HEK293 (cell line): ENCODE measurements at regions not wholly inside any gene's neighbourhood (a gene's known extent, or its start where the extent isn't known, plus 50 kb on each side); places are given as distances from the start of the nearest gene placed in this dataset.

Source experiments
- CTCF ChIA-PET: fragments of 350-600 bp; formaldehyde crosslinking; extraction: SDS; loops from one replicate; lab custom pipeline; 2021; ENCODE audit warnings: antibody characterized with exemption; lab: Yijun Ruan, JAX
- POLR2A ChIA-PET: fragments of 300-600 bp; formaldehyde crosslinking; extraction: SDS; loops from one replicate; lab custom pipeline; 2020; ENCODE audit warnings: antibody characterized with exemption, inconsistent platforms; lab: Yijun Ruan, JAX
- H3K27ac ChIP-seq: fragments of 200-500 bp; sonication (Bioruptor generic); 2 replicates; pipeline ENCODE4 v1.5.1; 2014; ENCODE audit warnings: low read depth, low read length, control low read depth, inconsistent platforms; ENCODE audit errors: extremely low read depth
- H3K36me3 ChIP-seq, 2 experiments: fragments of 200-500 bp in 1 of 2; sonication (Bioruptor generic) in 1 of 2; 1 replicate in 1 of 2; 2 replicates in 1 of 2; pipeline ENCODE4 v1.5.1; 2014 to 2017; ENCODE audit warnings: inconsistent platforms in 2 of 2, low read length in 2 of 2; ENCODE audit not compliant: control insufficient read depth in 2 of 2, insufficient read depth in 1 of 2
- H3K4me1 ChIP-seq: fragments of 200-500 bp; sonication (Bioruptor generic); 2 replicates; pipeline ENCODE4 v1.5.1; 2014; ENCODE audit warnings: mild to moderate bottlenecking, low read length, inconsistent platforms; ENCODE audit not compliant: control insufficient read depth, insufficient read depth
- H3K4me3 ChIP-seq: 2 replicates; pipeline ENCODE4 v1.5.1; 2011; ENCODE audit warnings: low read depth, mild to moderate bottlenecking, control low read depth, low read length, moderate library complexity
- H3K9me3 ChIP-seq: fragments of 200-500 bp; sonication (Bioruptor generic); 2 replicates; pipeline ENCODE4 v1.5.1; 2014; ENCODE audit warnings: low read depth, low read length, inconsistent platforms; ENCODE audit not compliant: control insufficient read depth, insufficient read depth
- HOXA7 ChIP-seq: sonication (generic); formaldehyde crosslinking; IDR thresholded peaks from 2 replicates; pipeline ENCODE4 v1.8.1; 2022; ENCODE audit warnings: missing genetic modification reagents, borderline replicate concordance
- MZF1 ChIP-seq: fragments of 450-650 bp; formaldehyde crosslinking; IDR thresholded peaks from 2 replicates; pipeline ENCODE4 v1.5.1; 2017; ENCODE audit warnings: missing biosample characterization, missing genetic modification characterization, borderline replicate concordance
- OSR2 ChIP-seq: fragments of 450-650 bp; formaldehyde crosslinking; IDR thresholded peaks from 2 replicates; pipeline ENCODE4 v1.5.1; 2016; ENCODE audit warnings: missing biosample characterization, missing genetic modification characterization
- OVOL3 ChIP-seq: fragments of 450-650 bp; formaldehyde crosslinking; IDR thresholded peaks from 2 replicates; pipeline ENCODE4 v1.5.1; 2016; ENCODE audit warnings: missing biosample characterization, missing genetic modification characterization
- SCRT2 ChIP-seq: fragments of 450-650 bp; formaldehyde crosslinking; IDR thresholded peaks from 2 replicates; pipeline ENCODE4 v1.5.1; 2016; ENCODE audit warnings: missing biosample characterization, missing genetic modification characterization
- SP3 ChIP-seq: fragments of 450-650 bp; formaldehyde crosslinking; IDR thresholded peaks from 2 replicates; pipeline ENCODE4 v1.5.1; 2016; ENCODE audit warnings: missing biosample characterization, missing genetic modification characterization
- ZNF112 ChIP-seq: fragments of 450-650 bp; formaldehyde crosslinking; IDR thresholded peaks from 2 replicates; pipeline ENCODE4 v1.5.0; 2017; ENCODE audit warnings: missing biosample characterization, missing genetic modification characterization
- ZNF184 ChIP-seq: fragments of 450-650 bp; IDR thresholded peaks from 2 replicates; pipeline ENCODE4 v1.5.1; 2018; ENCODE audit warnings: missing biosample characterization, mild to moderate bottlenecking, missing genetic modification characterization
- ZNF239 ChIP-seq: fragments of 450-650 bp; formaldehyde crosslinking; IDR thresholded peaks from 2 replicates; pipeline ENCODE4 v1.5.1; 2016; ENCODE audit warnings: missing biosample characterization, missing genetic modification characterization
- ZNF24 ChIP-seq: fragments of 450-650 bp; formaldehyde crosslinking; IDR thresholded peaks from 2 replicates; pipeline ENCODE4 v1.5.1; 2016; ENCODE audit warnings: missing biosample characterization, missing genetic modification characterization
- ZNF324 ChIP-seq: fragments of 450-650 bp; formaldehyde crosslinking; IDR thresholded peaks from 2 replicates; pipeline ENCODE4 v1.5.1; 2016; ENCODE audit warnings: missing biosample characterization, missing genetic modification characterization
- ZNF48 ChIP-seq: fragments of 450-650 bp; formaldehyde crosslinking; IDR thresholded peaks from 2 replicates; pipeline ENCODE4 v1.5.1; 2016; ENCODE audit warnings: missing biosample characterization, missing genetic modification characterization
- ZNF560 ChIP-seq: fragments of 450-650 bp; formaldehyde crosslinking; IDR thresholded peaks from 2 replicates; pipeline ENCODE4 v1.5.1; 2017; ENCODE audit warnings: missing biosample characterization, missing genetic modification characterization, borderline replicate concordance
- ZNF596 ChIP-seq: fragments of 450-650 bp; IDR thresholded peaks from 2 replicates; pipeline ENCODE4 v1.5.0; 2018; ENCODE audit warnings: missing biosample characterization, mild to moderate bottlenecking, missing genetic modification characterization, moderate library complexity
- ZNF626 ChIP-seq: fragments of 450-650 bp; sonication (Bioruptor Pico); formaldehyde crosslinking; IDR thresholded peaks from 2 replicates; pipeline ENCODE4 v1.5.1; 2018; ENCODE audit warnings: missing biosample characterization, missing genetic modification characterization, inconsistent platforms
- ZNF629 ChIP-seq: fragments of 450-650 bp; formaldehyde crosslinking; IDR thresholded peaks from 2 replicates; pipeline ENCODE4 v1.5.1; 2017; ENCODE audit warnings: missing biosample characterization, missing genetic modification characterization
- ZNF654 ChIP-seq: fragments of 450-650 bp; formaldehyde crosslinking; IDR thresholded peaks from 2 replicates; pipeline ENCODE4 v1.5.1; 2016; ENCODE audit warnings: low read depth, missing biosample characterization, missing genetic modification characterization
- ZNF658 ChIP-seq: fragments of 450-650 bp; formaldehyde crosslinking; IDR thresholded peaks from 2 replicates; pipeline ENCODE4; 2016; ENCODE audit warnings: missing biosample characterization, missing genetic modification characterization
- ZNF707 ChIP-seq: fragments of 450-650 bp; formaldehyde crosslinking; IDR thresholded peaks from 2 replicates; pipeline ENCODE4 v1.5.1; 2016; ENCODE audit warnings: missing biosample characterization, missing genetic modification characterization
- ZNF747 ChIP-seq: fragments of 450-650 bp; formaldehyde crosslinking; IDR thresholded peaks from 2 replicates; pipeline ENCODE4 v1.5.1; 2016; ENCODE audit warnings: missing biosample characterization, missing genetic modification characterization
- ZNF792 ChIP-seq: fragments of 450-650 bp; formaldehyde crosslinking; IDR thresholded peaks from 2 replicates; pipeline ENCODE4 v1.5.1; 2016; ENCODE audit warnings: missing biosample characterization, missing genetic modification characterization
- ZSCAN23 ChIP-seq: fragments of 450-650 bp; formaldehyde crosslinking; IDR thresholded peaks from 2 replicates; pipeline ENCODE4 v1.5.1; 2016; ENCODE audit warnings: missing biosample characterization, missing genetic modification characterization
- TF ChIP-seq, protein P1 (sequence below): fragments of 450-650 bp; formaldehyde crosslinking; IDR thresholded peaks from 2 replicates; pipeline ENCODE4 v1.5.1; 2017; ENCODE audit warnings: missing biosample characterization, missing genetic modification characterization
- TF ChIP-seq, protein P2 (sequence below): fragments of 450-650 bp; formaldehyde crosslinking; IDR thresholded peaks from 2 replicates; pipeline ENCODE4 v1.5.1; 2017; ENCODE audit warnings: missing biosample characterization, missing genetic modification characterization
- TF ChIP-seq, protein P3 (sequence below): fragments of 450-650 bp; formaldehyde crosslinking; IDR thresholded peaks from 2 replicates; pipeline ENCODE4; 2016; ENCODE audit warnings: missing biosample characterization, missing genetic modification characterization
- TF ChIP-seq, protein P4 (sequence below): fragments of 450-650 bp; formaldehyde crosslinking; IDR thresholded peaks from 2 replicates; pipeline ENCODE4 v1.5.1; 2016; ENCODE audit warnings: missing biosample characterization, missing genetic modification characterization
- TF ChIP-seq, protein P5 (sequence below): fragments of 450-650 bp; formaldehyde crosslinking; IDR thresholded peaks from 2 replicates; pipeline ENCODE4 v1.5.1; 2016; ENCODE audit warnings: missing biosample characterization, missing genetic modification characterization

DNA sequence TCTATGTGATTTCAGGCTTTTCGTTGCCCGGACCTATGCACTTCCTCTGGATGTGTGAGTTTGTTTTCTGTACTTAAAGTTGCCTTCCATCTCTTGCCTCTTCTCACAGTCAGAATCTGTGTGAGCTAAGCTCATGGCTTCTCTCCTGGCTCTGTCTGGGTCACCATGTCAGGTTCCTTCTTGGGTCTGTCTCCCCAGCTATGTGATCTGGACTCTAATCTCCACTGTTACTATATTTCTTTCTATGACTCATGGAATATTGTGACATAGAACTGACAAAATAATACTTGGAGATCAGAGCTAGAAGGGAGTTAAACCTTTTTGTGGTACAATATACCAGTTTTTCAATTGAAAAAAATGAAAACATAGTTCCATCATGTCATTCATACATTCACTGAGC lies 172.7 kb upstream of the FGGY start:
- H3K9me3 ChIP-seq: no peaks in the 10 kb centered on the region
- CTCF ChIA-PET: interaction anchor here (0.6 kb wide), 1 partner anchor 300 kb away, joined by 3 read pairs; no protein-coding TSS in a partner anchor
- H3K4me3 ChIP-seq: no peak overlapping the region
- POLR2A ChIA-PET: no interaction called here
- TF ChIP-seq ZNF792 (tag by site-specific recombination): no peak
- TF ChIP-seq ZNF48 (tag by site-specific recombination): no peak
- TF ChIP-seq SCRT2: no peak
- no peak for TF ChIP-seq ZNF629 (tag by site-specific recombination)
- TF ChIP-seq, protein P1, sequence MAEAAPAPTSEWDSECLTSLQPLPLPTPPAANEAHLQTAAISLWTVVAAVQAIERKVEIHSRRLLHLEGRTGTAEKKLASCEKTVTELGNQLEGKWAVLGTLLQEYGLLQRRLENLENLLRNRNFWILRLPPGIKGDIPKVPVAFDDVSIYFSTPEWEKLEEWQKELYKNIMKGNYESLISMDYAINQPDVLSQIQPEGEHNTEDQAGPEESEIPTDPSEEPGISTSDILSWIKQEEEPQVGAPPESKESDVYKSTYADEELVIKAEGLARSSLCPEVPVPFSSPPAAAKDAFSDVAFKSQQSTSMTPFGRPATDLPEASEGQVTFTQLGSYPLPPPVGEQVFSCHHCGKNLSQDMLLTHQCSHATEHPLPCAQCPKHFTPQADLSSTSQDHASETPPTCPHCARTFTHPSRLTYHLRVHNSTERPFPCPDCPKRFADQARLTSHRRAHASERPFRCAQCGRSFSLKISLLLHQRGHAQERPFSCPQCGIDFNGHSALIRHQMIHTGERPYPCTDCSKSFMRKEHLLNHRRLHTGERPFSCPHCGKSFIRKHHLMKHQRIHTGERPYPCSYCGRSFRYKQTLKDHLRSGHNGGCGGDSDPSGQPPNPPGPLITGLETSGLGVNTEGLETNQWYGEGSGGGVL: no peak
- TF ChIP-seq, protein P2, sequence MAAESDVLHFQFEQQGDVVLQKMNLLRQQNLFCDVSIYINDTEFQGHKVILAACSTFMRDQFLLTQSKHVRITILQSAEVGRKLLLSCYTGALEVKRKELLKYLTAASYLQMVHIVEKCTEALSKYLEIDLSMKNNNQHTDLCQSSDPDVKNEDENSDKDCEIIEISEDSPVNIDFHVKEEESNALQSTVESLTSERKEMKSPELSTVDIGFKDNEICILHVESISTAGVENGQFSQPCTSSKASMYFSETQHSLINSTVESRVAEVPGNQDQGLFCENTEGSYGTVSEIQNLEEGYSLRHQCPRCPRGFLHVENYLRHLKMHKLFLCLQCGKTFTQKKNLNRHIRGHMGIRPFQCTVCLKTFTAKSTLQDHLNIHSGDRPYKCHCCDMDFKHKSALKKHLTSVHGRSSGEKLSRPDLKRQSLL (tag by site-specific recombination): no peak
- TF ChIP-seq ZNF707 (tag by site-specific recombination): no peak
- TF ChIP-seq, protein P3, sequence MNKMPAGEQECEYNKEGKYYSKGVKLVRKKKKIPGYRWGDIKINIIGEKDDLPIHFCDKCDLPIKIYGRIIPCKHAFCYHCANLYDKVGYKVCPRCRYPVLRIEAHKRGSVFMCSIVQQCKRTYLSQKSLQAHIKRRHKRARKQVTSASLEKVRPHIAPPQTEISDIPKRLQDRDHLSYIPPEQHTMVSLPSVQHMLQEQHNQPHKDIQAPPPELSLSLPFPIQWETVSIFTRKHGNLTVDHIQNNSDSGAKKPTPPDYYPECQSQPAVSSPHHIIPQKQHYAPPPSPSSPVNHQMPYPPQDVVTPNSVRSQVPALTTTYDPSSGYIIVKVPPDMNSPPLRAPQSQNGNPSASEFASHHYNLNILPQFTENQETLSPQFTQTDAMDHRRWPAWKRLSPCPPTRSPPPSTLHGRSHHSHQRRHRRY (tag by site-specific recombination): no peak
- TF ChIP-seq ZNF239 (tag by site-specific recombination): no peak
- no peak for TF ChIP-seq ZNF184 (tag by site-specific recombination)
- no peak for TF ChIP-seq SP3 (tag by site-specific recombination)
- no peaks in the 10 kb centered on the region for H3K4me1 ChIP-seq
- no peak overlapping the region for H3K27ac ChIP-seq
- no peaks in the 10 kb centered on the region for H3K36me3 ChIP-seq

DNA sequence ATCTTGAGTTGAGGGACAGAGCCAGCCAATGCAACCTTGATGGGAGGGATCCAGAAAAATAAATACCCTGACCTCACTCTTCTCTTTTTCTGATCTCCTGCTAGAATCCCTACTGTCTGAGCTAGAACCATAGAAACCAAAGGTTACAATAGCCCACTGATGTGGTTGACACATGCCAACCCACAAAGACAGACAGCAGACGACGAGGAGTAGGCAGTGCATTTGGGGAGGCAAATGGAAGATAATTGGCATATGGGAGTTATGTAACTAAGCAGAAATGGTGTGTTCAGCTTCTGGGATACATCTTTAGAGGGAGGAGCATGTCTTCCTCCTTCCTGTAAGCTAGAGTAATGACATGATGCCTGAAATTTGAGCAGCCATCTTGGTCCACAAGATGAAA lies 171.7 kb upstream of the FGGY start:
- no peak overlapping the region for H3K4me3 ChIP-seq
- no peak overlapping the region for H3K27ac ChIP-seq
- ChIA-PET CTCF (no interaction called here), POLR2A (no interaction called here)
- H3K9me3 ChIP-seq: no peaks in the 10 kb centered on the region
- H3K36me3 ChIP-seq: no peaks in the 10 kb centered on the region
- no peak for TF ChIP-seq ZNF560 (tag by site-specific recombination)
- no peak for TF ChIP-seq ZNF747 (tag by site-specific recombination)
- TF ChIP-seq ZNF626 (tag by site-specific recombination): no peak
- TF ChIP-seq ZNF654 (tag by site-specific recombination): no peak
- TF ChIP-seq MZF1 (tag by site-specific recombination): no peak
- TF ChIP-seq OVOL3 (tag by site-specific recombination): no peak
- TF ChIP-seq, protein P1: no peak
- TF ChIP-seq ZNF324: no peak
- TF ChIP-seq ZNF24: no peak
- no peak for TF ChIP-seq ZNF658 (tag by site-specific recombination)
- no peak for TF ChIP-seq ZSCAN23
- TF ChIP-seq, protein P4, sequence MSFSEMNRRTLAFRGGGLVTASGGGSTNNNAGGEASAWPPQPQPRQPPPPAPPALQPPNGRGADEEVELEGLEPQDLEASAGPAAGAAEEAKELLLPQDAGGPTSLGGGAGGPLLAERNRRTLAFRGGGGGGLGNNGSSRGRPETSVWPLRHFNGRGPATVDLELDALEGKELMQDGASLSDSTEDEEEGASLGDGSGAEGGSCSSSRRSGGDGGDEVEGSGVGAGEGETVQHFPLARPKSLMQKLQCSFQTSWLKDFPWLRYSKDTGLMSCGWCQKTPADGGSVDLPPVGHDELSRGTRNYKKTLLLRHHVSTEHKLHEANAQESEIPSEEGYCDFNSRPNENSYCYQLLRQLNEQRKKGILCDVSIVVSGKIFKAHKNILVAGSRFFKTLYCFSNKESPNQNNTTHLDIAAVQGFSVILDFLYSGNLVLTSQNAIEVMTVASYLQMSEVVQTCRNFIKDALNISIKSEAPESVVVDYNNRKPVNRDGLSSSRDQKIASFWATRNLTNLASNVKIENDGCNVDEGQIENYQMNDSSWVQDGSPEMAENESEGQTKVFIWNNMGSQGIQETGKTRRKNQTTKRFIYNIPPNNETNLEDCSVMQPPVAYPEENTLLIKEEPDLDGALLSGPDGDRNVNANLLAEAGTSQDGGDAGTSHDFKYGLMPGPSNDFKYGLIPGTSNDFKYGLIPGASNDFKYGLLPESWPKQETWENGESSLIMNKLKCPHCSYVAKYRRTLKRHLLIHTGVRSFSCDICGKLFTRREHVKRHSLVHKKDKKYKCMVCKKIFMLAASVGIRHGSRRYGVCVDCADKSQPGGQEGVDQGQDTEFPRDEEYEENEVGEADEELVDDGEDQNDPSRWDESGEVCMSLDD (tag by site-specific recombination): no peak
- TF ChIP-seq HOXA7 (CRISPR knock-in tag): no peak
- TF ChIP-seq ZNF112 (tag by site-specific recombination): no peak
- TF ChIP-seq ZNF596: no peak
- TF ChIP-seq, protein P5, sequence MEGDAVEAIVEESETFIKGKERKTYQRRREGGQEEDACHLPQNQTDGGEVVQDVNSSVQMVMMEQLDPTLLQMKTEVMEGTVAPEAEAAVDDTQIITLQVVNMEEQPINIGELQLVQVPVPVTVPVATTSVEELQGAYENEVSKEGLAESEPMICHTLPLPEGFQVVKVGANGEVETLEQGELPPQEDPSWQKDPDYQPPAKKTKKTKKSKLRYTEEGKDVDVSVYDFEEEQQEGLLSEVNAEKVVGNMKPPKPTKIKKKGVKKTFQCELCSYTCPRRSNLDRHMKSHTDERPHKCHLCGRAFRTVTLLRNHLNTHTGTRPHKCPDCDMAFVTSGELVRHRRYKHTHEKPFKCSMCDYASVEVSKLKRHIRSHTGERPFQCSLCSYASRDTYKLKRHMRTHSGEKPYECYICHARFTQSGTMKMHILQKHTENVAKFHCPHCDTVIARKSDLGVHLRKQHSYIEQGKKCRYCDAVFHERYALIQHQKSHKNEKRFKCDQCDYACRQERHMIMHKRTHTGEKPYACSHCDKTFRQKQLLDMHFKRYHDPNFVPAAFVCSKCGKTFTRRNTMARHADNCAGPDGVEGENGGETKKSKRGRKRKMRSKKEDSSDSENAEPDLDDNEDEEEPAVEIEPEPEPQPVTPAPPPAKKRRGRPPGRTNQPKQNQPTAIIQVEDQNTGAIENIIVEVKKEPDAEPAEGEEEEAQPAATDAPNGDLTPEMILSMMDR (tag by site-specific recombination): no peak
- TF ChIP-seq OSR2 (tag by site-specific recombination): no peak
- TF ChIP-seq, all 188 proteins: peak for 0
- no peaks in the 10 kb centered on the region for H3K4me1 ChIP-seq
